ENCODE measurements at regions not wholly inside any gene's neighbourhood (a gene's known extent, or its start where the extent isn't known, plus 50 kb on each side); places are given as distances from the start of the nearest gene placed in this dataset.

- no peak for TF ChIP-seq MAX (IDR thresholded peaks at IDR 0.05; ENCODE audit: low read depth, low read length)
- TF ChIP-seq CTCF (IDR thresholded peaks at IDR 0.05; ENCODE audit: low read depth, low read length) = no peak
- no peak for TF ChIP-seq POLR2A (IDR thresholded peaks at IDR 0.05; ENCODE audit: extremely low read depth, insufficient read length)
Measured at GRCh38 chr16:81164481-81164880, 68.3 kb upstream of the GCSH start.
